ENCODE measurements at regions not wholly inside any gene's neighbourhood (a gene's known extent, or its start where the extent isn't known, plus 50 kb on each side); places are given as distances from the start of the nearest gene placed in this dataset.

DNA sequence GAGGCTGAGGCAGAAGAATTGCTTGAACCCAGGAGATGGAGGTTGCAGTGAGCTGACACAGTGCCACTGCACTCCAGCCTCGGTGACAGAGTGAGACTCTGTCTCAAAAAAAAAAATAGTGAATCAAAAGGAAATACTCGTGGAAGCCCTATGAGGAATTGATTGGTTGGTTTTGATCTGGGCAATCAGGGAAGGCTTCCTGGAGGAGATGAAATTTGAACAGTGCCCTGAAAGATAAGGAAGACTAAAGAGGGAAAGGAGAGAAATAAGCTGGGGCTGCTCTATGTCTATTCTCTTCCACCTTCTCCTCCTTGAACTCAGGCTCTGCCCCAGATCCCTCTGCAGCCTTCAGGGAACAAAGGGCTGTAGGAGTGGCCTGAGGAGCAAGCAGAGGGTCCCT, 54.1 kb downstream of the IRF2BPL start:
- no peak for TF ChIP-seq ZFX (IDR thresholded peaks at IDR 0.05; ENCODE audit: borderline replicate concordance)
- TF ChIP-seq, protein P1, sequence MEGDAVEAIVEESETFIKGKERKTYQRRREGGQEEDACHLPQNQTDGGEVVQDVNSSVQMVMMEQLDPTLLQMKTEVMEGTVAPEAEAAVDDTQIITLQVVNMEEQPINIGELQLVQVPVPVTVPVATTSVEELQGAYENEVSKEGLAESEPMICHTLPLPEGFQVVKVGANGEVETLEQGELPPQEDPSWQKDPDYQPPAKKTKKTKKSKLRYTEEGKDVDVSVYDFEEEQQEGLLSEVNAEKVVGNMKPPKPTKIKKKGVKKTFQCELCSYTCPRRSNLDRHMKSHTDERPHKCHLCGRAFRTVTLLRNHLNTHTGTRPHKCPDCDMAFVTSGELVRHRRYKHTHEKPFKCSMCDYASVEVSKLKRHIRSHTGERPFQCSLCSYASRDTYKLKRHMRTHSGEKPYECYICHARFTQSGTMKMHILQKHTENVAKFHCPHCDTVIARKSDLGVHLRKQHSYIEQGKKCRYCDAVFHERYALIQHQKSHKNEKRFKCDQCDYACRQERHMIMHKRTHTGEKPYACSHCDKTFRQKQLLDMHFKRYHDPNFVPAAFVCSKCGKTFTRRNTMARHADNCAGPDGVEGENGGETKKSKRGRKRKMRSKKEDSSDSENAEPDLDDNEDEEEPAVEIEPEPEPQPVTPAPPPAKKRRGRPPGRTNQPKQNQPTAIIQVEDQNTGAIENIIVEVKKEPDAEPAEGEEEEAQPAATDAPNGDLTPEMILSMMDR (IDR thresholded peaks at IDR 0.05): no peak
- no peak overlapping the region for H3K27ac ChIP-seq

- no peak overlapping the region for H3K27ac ChIP-seq
- no peak for TF ChIP-seq ZFX (IDR thresholded peaks at IDR 0.05; ENCODE audit: borderline replicate concordance)
- TF ChIP-seq, protein P1 (IDR thresholded peaks at IDR 0.05): no peak
Observed at GRCh38 chr14:76971549-76971948, 57.0 kb downstream of the IRF2BPL start.

DNA sequence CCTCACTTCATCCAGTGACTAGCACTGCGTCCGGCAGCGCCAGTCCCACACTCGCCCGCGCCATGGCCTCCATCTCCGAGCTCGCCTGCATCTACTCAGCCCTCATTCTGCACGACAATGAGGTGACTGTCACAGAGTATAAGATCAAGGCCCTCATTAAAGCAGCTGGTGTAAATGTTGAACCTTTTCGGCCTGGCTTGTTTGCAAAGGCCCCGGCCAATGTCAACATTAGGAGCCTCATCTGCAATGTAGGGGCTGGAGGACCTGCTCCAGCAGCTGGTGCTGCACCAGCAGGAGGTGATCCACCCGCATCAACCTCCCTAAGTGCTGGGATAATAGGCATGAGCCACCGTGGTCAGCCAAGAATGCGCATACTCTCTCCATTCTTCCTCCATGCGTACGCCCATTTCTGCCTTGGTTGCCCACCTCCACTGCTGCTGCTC, 59.9 kb downstream of the IRF2BPL start:
- TF ChIP-seq, protein P1 (IDR thresholded peaks at IDR 0.05): 0 out of 2 replicates have a peak, but pooled peaks have one; percentile 3
- no peak for TF ChIP-seq ZFX (IDR thresholded peaks at IDR 0.05; ENCODE audit: borderline replicate concordance)
- no peak overlapping the region for H3K27ac ChIP-seq

DNA sequence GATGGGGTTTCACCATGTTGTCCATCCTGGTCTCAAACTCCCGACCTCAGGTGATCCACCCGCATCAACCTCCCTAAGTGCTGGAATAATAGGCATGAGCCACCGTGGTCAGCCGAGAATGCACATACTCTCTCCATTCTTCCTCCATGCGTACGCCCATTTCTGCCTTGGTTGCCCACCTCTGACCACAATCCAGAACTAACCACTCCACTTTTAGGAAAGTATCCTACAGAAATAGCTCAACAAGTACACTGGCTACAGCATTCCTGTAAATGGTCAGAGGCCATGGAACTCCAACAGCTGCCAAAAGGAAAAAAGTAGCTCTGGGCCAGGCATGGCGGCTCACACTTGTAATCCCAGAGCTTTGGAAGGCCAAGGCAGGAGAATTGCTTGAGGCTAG, 60.7 kb downstream of the IRF2BPL start:
- no peak overlapping the region for H3K27ac ChIP-seq
- TF ChIP-seq, protein P1 (IDR thresholded peaks at IDR 0.05): no peak
- no peak for TF ChIP-seq ZFX (IDR thresholded peaks at IDR 0.05; ENCODE audit: borderline replicate concordance)

DNA sequence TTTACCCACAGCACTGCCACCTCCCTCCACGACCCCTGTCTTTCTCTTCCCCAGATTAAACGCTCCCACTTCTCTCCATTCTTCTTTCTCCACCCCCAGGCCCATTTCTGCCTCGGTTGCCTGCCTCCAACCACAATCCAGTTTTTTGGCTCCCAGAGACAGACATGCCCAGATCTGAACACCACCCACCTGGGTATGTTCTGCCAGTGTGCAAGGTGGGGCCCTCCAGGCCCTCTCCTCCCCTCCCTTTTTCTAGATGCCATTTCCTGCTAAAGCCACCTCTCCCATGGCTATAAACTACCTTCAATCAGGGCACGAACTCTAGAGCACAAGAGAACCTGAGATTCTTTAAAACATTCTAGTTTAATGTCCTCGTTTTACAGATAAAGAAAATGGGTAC, 63.3 kb downstream of the IRF2BPL start:
- TF ChIP-seq, protein P1 (IDR thresholded peaks at IDR 0.05): no peak
- no peak for TF ChIP-seq ZFX (IDR thresholded peaks at IDR 0.05; ENCODE audit: borderline replicate concordance)
- H3K27ac ChIP-seq: no peak overlapping the region

DNA sequence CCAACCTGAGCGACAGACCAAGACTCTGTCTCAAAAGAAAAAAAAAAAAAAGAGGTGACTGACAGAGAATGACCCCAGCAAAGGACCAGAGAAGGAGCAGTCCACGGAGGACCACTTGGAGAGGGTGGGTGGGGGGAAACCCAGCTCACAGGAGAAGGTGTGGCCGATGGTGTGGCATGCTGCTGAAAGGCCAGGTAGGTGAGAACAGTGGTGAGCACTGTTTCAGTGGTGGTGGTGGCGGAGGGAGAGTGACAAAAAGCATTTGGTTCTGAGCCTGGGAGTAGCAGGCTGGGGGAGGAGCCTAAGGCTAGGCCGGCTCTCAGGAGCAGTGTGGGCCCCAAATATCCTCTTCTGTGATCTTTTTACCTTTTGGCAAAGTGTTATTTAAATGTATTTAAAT, 63.8 kb downstream of the IRF2BPL start:
- TF ChIP-seq, protein P1 (IDR thresholded peaks at IDR 0.05): no peak
- no peak for TF ChIP-seq ZFX (IDR thresholded peaks at IDR 0.05; ENCODE audit: borderline replicate concordance)
- no peak overlapping the region for H3K27ac ChIP-seq

DNA sequence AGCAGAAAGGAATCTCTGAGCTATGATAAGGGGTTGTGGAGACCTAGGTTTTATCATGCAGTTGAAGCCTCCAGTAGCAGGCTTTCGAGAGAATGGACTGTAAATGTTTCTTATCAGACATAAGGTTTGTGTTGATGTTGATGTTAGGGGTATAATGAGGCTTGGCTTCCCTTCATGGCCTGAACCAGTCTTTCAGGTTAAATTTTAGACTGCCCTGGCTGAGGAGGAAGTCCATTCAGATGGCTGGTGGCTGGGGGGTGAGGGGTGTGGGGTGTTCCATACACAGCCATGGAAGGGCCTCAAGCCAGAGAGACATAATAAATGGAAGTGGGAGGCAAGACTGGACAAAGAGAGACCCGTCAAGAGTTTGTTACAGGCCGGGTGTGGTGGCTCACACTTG, 65.1 kb downstream of the IRF2BPL start:
- H3K27ac ChIP-seq: no peak overlapping the region
- TF ChIP-seq, protein P1 (IDR thresholded peaks at IDR 0.05): no peak
- no peak for TF ChIP-seq ZFX (IDR thresholded peaks at IDR 0.05; ENCODE audit: borderline replicate concordance)
